Keratinocyte (primary cell): ENCODE measurements at regions not wholly inside any gene's neighbourhood (a gene's known extent, or its start where the extent isn't known, plus 50 kb on each side); places are given as distances from the start of the nearest gene placed in this dataset.

Source experiments
- DNase-seq: peaks from one replicate; pipeline ENCODE4 v3.0.0-alpha.2; 2011; ENCODE audit warnings: low read depth, missing footprints, low spot score
- FAIRE-seq: peaks from 2 replicates; lab custom pipeline; 2011; peaks lifted over from hg19 to GRCh38; lab: Jason Lieb, UNC
- H2AFZ ChIP-seq: 2 replicates; pipeline ENCODE4 v1.6.0; 2012; ENCODE audit warnings: low read length, control low read depth, inconsistent platforms; ENCODE audit not compliant: control insufficient read depth
- H3K27ac ChIP-seq: 2 replicates; pipeline ENCODE4 v1.5.1; 2011; ENCODE audit warnings: low read length; ENCODE audit not compliant: control insufficient read depth, insufficient read depth
- H3K27me3 ChIP-seq: 3 replicates; pipeline ENCODE4 v1.6.0; 2011; ENCODE audit warnings: low read length; ENCODE audit not compliant: control insufficient read depth, insufficient read depth; ENCODE audit errors: extremely low read depth
- H3K36me3 ChIP-seq, 2 experiments: 2 replicates in 1 of 2; 3 replicates in 1 of 2; pipeline ENCODE4 v1.5.1; 2011; ENCODE audit warnings: low read length in 2 of 2, mild to moderate bottlenecking in 1 of 2; ENCODE audit not compliant: control insufficient read depth in 2 of 2, insufficient read depth in 2 of 2; ENCODE audit errors: extremely low read depth in 1 of 2
- H3K4me1 ChIP-seq: 3 replicates; pipeline ENCODE4 v1.5.1; 2011; ENCODE audit warnings: low read length; ENCODE audit not compliant: control insufficient read depth, insufficient read depth; ENCODE audit errors: extremely low read depth
- H3K4me2 ChIP-seq: 3 replicates; pipeline ENCODE4 v1.6.0; 2011; ENCODE audit warnings: low read depth, low read length; ENCODE audit not compliant: control insufficient read depth, insufficient read depth; ENCODE audit errors: extremely low read depth
- H3K4me3 ChIP-seq, 3 experiments: fragments of 200-600 bp in 1 of 3; sonication (generic) in 1 of 3; 2 replicates in 2 of 3; 3 replicates in 1 of 3; pipeline ENCODE4 v1.5.1; 2011 to 2016; ENCODE audit warnings: low read length in 3 of 3, mild to moderate bottlenecking in 3 of 3, control low read depth in 2 of 3, inconsistent platforms in 1 of 3, low read depth in 1 of 3, mixed read lengths in 1 of 3, mixed run types in 1 of 3, moderate library complexity in 1 of 3; ENCODE audit not compliant: control insufficient read depth in 2 of 3, insufficient read depth in 2 of 3; ENCODE audit errors: extremely low read depth in 1 of 3
- H3K79me2 ChIP-seq: 2 replicates; pipeline ENCODE4 v1.6.0; 2012; ENCODE audit warnings: low read length; ENCODE audit not compliant: control insufficient read depth, insufficient read depth
- H3K9ac ChIP-seq: 3 replicates; pipeline ENCODE4 v1.6.0; 2011; ENCODE audit warnings: low read length; ENCODE audit not compliant: control insufficient read depth, insufficient read depth; ENCODE audit errors: extremely low read depth
- H3K9me1 ChIP-seq: 3 replicates; pipeline ENCODE4 v1.6.0; 2011; ENCODE audit warnings: low read length; ENCODE audit not compliant: control insufficient read depth, insufficient read depth; ENCODE audit errors: extremely low read depth
- H3K9me3 ChIP-seq: 2 replicates; pipeline ENCODE4 v1.5.1; 2012; ENCODE audit warnings: low read depth, low read length; ENCODE audit not compliant: control insufficient read depth
- H4K20me1 ChIP-seq: 3 replicates; pipeline ENCODE4 v1.6.0; 2011; ENCODE audit warnings: low read length; ENCODE audit not compliant: control insufficient read depth, insufficient read depth; ENCODE audit errors: extremely low read depth
- EZH2 ChIP-seq: IDR thresholded peaks from one replicate; pipeline ENCODE4 v1.6.1; 2012; ENCODE audit warnings: inconsistent platforms, mild to moderate bottlenecking, low read length, moderate library complexity
- dilution Hi-C: fragments of 300-500 bp; cut with MboI; formaldehyde crosslinking; loops from one replicate; pipeline ENCODE4 v1.7.0; 2020; ENCODE audit warnings: low sequenced_read_pairs; ENCODE audit not compliant: extremely low pct_ligation_motif_present
- TF ChIP-seq, protein P1 (sequence below), 3 experiments: IDR thresholded peaks in 1 of 3; conservative IDR thresholded peaks in 1 of 3; optimal IDR thresholded peaks in 1 of 3; 2 replicates in 2 of 3; 3 replicates in 1 of 3; pipeline versions ENCODE3 to v1.5.1; 2011; ENCODE audit warnings: low read length in 3 of 3, mild to moderate bottlenecking in 3 of 3, moderate library complexity in 2 of 3, control low read depth in 1 of 3, inconsistent platforms in 1 of 3; ENCODE audit not compliant: insufficient read depth in 2 of 3; ENCODE audit errors: extremely low read depth in 1 of 3

DNA sequence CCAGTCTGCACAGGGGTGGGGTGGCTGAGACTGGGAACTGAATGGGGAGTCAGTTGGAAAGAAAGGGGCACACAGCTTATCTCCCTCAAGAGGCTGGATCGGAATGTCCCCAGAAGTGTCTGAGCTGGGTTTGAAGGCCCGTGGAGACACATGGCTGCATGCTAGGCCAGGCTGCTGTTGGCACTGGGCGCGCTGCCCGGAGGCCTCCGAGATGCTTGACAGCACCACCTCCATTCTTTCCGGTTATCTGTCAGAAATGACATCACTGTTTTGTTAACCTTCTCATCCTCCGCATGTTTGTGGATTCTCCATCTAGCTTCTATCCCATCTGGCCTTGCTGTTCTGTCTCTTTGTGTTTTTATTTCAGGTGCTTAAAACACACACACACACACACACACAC lies 85.5 kb downstream of the APIP start:
- Histone ChIP-seq H3K4me1 (peaks cover 8% of the 10 kb centered on the region), H3K9me3 (no peaks in the 10 kb centered on the region), H3K9ac (no peak overlapping the region), H3K9me1 (no peaks in the 10 kb centered on the region), H3K79me2 (no peaks in the 10 kb centered on the region), H3K4me2 (no peak overlapping the region), H4K20me1 (no peaks in the 10 kb centered on the region), H3K27me3 (no peaks in the 10 kb centered on the region), H3K4me3 (no peak overlapping the region), H3K27ac (no peak overlapping the region), H2AFZ (no peak overlapping the region), H3K36me3 (no peaks in the 10 kb centered on the region)
- DNase-seq (no peak), FAIRE-seq (no peak)
- dilution Hi-C loops: no loop called here
- no peak for TF ChIP-seq EZH2
- TF ChIP-seq, protein P1, sequence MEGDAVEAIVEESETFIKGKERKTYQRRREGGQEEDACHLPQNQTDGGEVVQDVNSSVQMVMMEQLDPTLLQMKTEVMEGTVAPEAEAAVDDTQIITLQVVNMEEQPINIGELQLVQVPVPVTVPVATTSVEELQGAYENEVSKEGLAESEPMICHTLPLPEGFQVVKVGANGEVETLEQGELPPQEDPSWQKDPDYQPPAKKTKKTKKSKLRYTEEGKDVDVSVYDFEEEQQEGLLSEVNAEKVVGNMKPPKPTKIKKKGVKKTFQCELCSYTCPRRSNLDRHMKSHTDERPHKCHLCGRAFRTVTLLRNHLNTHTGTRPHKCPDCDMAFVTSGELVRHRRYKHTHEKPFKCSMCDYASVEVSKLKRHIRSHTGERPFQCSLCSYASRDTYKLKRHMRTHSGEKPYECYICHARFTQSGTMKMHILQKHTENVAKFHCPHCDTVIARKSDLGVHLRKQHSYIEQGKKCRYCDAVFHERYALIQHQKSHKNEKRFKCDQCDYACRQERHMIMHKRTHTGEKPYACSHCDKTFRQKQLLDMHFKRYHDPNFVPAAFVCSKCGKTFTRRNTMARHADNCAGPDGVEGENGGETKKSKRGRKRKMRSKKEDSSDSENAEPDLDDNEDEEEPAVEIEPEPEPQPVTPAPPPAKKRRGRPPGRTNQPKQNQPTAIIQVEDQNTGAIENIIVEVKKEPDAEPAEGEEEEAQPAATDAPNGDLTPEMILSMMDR (optimal IDR thresholded peaks at IDR 0.05 in 1 of 3, IDR thresholded peaks at IDR 0.05 in 1 of 3, conservative IDR thresholded peaks at IDR 0.05 in 1 of 3; ENCODE audit: extremely low read depth in 1 of 3, insufficient read depth in 2 of 3, low read length in 3 of 3): no peak

DNA sequence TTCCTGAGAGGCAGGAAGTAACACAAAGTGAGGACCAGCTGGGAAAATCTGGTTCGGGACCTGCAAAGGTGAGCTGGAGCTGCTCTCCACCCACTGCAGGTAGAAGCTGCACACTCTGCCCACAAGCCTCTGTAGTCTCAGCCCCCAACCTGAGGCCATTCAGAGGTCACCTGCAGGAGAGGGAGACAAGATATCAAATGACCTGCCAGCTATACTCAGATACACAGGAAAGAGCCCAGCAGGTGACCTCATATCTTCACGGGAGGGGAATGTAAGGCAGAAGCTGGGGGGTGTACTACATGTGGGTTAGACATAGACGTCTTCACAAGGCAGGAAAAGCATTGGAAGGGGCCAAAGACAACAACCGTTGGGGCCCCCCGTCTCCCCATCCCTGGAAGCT lies 86.1 kb downstream of the APIP start:
- peaks cover 14% of the 10 kb centered on the region for H3K4me1 ChIP-seq
- no peak for DNase-seq
- no peak overlapping the region for H3K4me2 ChIP-seq
- no peak overlapping the region for H3K4me3 ChIP-seq
- no peak for FAIRE-seq
- no peak overlapping the region for H3K9ac ChIP-seq
- H3K36me3 ChIP-seq: no peaks in the 10 kb centered on the region
- no peaks in the 10 kb centered on the region for H3K9me1 ChIP-seq
- no peaks in the 10 kb centered on the region for H3K27me3 ChIP-seq
- H2AFZ ChIP-seq: no peak overlapping the region
- H3K9me3 ChIP-seq: no peaks in the 10 kb centered on the region
- TF ChIP-seq EZH2: no peak
- TF ChIP-seq, protein P1 (optimal IDR thresholded peaks at IDR 0.05 in 1 of 3, IDR thresholded peaks at IDR 0.05 in 1 of 3, conservative IDR thresholded peaks at IDR 0.05 in 1 of 3; ENCODE audit: extremely low read depth in 1 of 3, insufficient read depth in 2 of 3, low read length in 3 of 3): no peak
- dilution Hi-C loops: no loop called here
- H4K20me1 ChIP-seq: no peaks in the 10 kb centered on the region
- H3K27ac ChIP-seq: no peak overlapping the region
- H3K79me2 ChIP-seq: no peaks in the 10 kb centered on the region
